SHP77 (cell line): ENCODE measurements at regions not wholly inside any gene's neighbourhood (a gene's known extent, or its start where the extent isn't known, plus 50 kb on each side); places are given as distances from the start of the nearest gene placed in this dataset.

Source experiments
- DNase-seq, 2 experiments: peaks; one replicate each; lab custom pipeline; 2025; lab: John Stamatoyannopoulos, UW

GRCh38 chr5:171579976-171580411 is 160.5 kb downstream of the FGF18 start:
- DNase-seq, result no peak

- no peak for DNase-seq
Observed at GRCh38 chr5:171580502-171581265, 161.2 kb downstream of the FGF18 start.

GRCh38 chr5:171581781-171582180 is 162.3 kb downstream of the FGF18 start:
- DNase-seq, result no peak

- no peak for DNase-seq
Observed at GRCh38 chr5:171582849-171583248, 163.4 kb downstream of the FGF18 start.

GRCh38 chr5:171585981-171586380 is 166.5 kb downstream of the FGF18 start:
- DNase-seq, result no peak

- DNase-seq, result no peak
Observed at GRCh38 chr5:171586436-171586835, 167.0 kb downstream of the FGF18 start.

GRCh38 chr5:171588046-171588445 is 168.6 kb downstream of the FGF18 start:
- DNase-seq, result no peak

GRCh38 chr5:171588790-171589189 is 169.3 kb downstream of the FGF18 start:
- DNase-seq, result no peak

- DNase-seq, result no peak
Observed at GRCh38 chr5:171589461-171589860, 170.0 kb downstream of the FGF18 start.

- DNase-seq, result no peak
Observed at GRCh38 chr5:171592076-171592475, 172.6 kb downstream of the FGF18 start.

GRCh38 chr5:171592736-171593135 is 173.3 kb downstream of the FGF18 start:
- DNase-seq, result no peak

- no peak for DNase-seq
Observed at GRCh38 chr5:171593401-171593800, 174.0 kb downstream of the FGF18 start.

- DNase-seq, result no peak
Observed at GRCh38 chr5:171593976-171594375, 174.5 kb downstream of the FGF18 start.

GRCh38 chr5:171595401-171595800 is 176.0 kb downstream of the FGF18 start:
- DNase-seq, result no peak

- no peak for DNase-seq
Observed at GRCh38 chr5:171595801-171596231, 176.4 kb downstream of the FGF18 start.

GRCh38 chr5:171596391-171596878 is 177.0 kb downstream of the FGF18 start:
- no peak for DNase-seq

- DNase-seq, result no peak
Observed at GRCh38 chr5:171597946-171598640, 178.6 kb downstream of the FGF18 start.

GRCh38 chr5:171598641-171599152 is 179.2 kb downstream of the FGF18 start:
- DNase-seq, result no peak

- no peak for DNase-seq
Observed at GRCh38 chr5:171599411-171599810, 180.0 kb downstream of the FGF18 start.

GRCh38 chr5:171599957-171600612 is 180.6 kb downstream of the FGF18 start:
- DNase-seq, result no peak

- DNase-seq, result no peak
Observed at GRCh38 chr5:171600741-171601265, 181.4 kb downstream of the FGF18 start.

GRCh38 chr5:171601266-171601881 is 181.9 kb downstream of the FGF18 start:
- DNase-seq, result no peak
